Muscle of arm (tissue), 1 donor: ENCODE measurements at regions not wholly inside any gene's neighbourhood (a gene's known extent, or its start where the extent isn't known, plus 50 kb on each side); places are given as distances from the start of the nearest gene placed in this dataset.

Experiments used
- DNase-seq: peaks from one replicate; pipeline ENCODE4 v3.0.0-alpha.2; 2013

DNA sequence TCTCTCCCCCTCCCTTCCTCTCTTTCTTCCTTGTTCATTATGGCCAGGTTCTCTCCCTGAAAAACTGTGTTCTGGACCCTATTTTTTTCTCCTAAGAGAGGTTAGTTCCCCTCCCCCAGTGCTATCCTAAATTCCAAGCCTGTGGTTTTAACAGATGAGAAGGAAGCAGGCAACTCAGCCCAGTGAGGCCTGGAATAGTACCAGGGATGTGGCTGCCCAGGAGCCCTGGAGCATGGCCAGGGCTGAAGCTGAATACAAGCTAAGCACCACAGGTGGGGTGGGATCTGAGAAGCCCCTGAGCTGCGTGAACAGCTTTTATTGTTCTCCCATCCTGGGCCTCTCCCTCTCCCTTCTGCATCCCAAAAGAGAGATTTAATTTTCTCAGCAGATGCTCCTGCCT is 1581.3 kb upstream of the TMEM132C start:
- no peak for DNase-seq

GRCh38 chr12:126688556-126688955 is 1578.4 kb upstream of the TMEM132C start:
- no peak for DNase-seq

DNA sequence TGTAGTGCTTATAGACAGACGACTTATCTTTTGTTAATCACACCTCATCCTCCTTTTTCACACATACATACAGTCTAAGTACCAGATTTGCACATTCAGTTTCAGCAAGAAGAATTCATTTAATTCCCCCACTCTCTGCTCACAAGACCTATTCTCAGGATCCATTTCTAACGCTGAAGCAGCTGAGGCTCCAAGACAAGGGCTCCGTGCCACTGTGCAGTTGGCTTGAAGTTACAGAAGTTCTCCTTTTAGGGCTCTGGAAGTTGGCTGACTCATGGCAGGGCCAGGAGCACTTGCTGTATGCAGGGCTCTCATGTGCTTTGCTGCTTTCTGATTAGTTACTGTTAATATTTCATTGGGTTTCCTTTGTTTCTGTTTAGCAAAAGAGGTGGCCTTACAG is 1566.9 kb upstream of the TMEM132C start:
- DNase-seq = no peak

GRCh38 chr12:126704609-126705008 is 1562.4 kb upstream of the TMEM132C start:
- DNase-seq = no peak

DNA sequence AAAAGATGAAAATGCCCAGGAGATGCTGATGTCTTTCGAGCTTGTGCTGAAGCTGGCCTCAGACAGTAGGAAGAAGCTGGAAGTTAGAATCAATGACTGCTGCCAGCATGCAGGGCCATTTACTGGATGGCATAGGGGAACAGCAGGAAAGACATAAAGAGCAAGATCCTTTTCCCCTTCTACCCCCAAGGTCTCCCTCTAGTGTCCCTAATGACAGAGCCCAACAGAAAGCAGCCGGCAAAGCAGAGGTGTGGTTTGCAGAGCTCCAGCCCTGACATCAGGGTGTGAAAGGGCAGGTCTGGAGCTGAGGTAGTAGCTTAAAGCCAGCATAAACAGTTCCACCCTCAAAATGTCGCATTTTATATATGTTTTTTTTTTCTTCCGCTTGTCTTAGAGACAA is 1560.7 kb upstream of the TMEM132C start:
- no peak for DNase-seq

GRCh38 chr12:126708492-126708896 is 1558.5 kb upstream of the TMEM132C start:
- peak; percentile 22 for DNase-seq

- no peak for DNase-seq
Observed at GRCh38 chr12:126718365-126718764, 1548.6 kb upstream of the TMEM132C start.

DNA sequence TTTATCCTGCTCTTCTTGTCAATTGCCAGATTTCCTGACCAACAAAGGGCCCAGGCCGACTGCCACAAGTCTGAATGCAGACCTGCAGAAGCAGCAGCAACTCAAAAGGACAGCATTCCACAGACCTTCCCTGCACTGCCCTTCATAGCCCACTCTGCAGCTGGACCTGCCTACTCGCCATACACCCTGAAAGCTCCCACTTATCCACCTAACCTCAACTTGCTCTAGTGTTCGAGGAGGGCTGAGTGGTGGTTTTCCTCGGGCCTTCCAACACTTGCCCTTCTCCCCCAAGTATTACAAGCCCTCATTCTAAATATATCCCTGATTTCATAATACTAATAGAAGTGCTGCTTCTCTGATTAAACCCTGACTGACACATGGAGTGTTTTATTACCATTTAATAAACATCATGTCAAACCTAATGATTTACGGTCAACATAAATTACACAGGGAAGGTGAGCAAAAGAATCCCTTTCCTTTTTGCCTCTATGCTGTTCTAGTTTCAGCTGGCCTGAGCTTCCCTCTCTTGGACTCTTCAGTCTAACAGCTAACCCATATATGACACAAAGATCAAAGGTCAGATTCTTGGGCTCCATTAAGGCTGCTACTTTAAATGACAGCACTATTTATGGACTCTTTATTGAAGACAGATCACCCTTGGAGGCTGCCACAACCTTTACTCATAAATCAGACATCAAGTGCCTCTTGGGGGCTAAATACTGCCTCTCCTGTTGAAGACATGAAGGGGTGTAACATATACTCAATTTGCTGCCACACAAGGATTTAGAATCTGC is 1546.9 kb upstream of the TMEM132C start:
- DNase-seq = no peak

DNA sequence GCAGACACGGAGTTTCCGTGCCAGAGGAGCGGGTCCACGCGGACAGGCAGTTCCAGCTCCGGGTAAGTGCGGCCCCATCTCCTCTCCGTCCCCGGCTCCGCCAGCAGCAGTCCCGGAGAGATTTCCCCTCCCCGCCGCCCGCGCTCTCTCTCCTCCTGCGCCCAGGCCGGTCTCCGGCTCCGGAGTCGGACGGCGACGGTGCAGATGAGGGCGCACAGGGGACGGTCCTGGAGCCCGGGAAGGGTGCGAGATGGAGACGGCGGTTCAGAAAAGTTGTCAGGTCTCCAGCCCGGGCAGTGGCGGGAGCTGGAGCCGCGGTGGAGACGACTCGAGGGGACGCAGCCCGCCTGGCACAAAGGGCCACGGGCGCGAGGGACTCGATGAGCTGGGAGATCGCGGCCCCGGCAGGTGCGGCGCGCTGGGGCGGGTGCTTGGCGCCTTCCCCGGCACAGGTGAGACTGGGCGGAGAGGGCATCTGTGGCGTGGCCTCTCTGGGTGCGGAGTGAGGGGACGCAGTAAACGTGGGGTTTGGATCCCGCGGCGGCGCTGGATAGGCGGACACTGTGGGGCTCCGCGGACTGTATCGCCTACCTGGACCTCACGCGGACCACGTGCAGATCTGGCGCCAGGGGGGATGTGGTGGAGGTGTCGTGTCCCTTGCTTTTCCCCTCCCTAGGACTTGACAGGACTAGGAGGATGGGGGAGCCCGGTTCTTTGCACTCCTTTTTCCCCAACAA is 1540.3 kb upstream of the TMEM132C start:
- DNase-seq = no peak

- DNase-seq = no peak
Observed at GRCh38 chr12:126727218-126728075, 1539.5 kb upstream of the TMEM132C start.

DNA sequence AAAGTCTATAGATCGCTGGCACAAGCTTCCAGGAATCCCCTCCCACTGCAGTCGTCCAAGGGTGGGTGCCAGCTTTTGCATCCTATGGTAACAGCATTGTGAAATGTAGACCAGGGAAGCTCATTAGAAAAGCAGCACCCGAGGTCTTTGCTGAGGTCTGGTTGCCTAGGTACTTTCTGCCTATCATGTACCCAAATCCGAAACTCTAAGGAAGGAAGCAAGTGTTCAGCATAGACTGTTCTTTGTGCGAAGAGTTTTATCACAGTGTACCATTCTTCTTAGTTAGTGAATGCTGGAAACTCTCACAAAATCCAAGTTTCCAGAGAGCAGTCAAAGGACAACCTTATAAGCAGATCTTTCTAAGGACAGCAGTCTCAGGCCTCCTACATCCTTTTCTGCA is 1532.7 kb upstream of the TMEM132C start:
- no peak for DNase-seq

DNA sequence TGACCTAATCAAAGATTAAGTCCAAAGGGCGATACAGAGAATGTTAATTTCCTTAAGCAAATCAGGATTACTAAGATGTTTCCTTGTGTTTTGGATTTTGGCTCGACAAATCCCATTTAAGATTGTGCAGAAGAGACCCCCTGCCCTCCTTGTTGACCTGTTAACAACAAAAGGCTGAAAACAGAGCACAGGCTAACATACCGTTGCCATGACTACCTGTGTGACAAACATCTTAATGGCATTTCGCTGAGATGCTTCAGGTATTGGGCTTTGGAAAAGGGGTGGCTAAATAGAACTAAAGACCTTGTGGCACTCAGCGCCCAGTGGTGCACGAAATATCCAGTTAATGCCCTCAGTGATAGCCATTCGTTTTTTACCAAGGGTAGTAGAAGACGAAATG is 1532.3 kb upstream of the TMEM132C start:
- no peak for DNase-seq

- DNase-seq = no peak
Observed at GRCh38 chr12:126741536-126742240, 1525.3 kb upstream of the TMEM132C start.

DNA sequence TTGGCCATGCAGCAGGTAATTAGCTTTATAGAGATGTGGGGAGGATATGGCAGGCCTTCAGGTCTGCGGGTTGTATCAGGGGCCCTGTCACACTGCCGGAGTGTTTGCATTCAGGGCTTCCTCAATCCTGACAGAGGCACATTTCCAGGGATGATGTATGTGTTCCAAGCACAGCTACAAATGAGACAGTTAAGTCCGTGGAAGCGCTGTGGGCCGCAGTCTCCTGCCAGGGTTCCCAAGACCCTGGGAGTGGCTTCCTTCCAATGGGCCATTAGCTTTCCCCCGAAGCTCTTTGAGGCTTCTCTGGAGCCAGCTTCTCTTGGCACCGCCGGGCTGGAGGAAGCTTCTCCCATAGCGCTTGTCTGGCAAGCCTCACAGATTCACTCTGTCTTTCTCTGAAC is 1524.7 kb upstream of the TMEM132C start:
- peak; percentile 68 for DNase-seq

- no peak for DNase-seq
Observed at GRCh38 chr12:126747530-126748149, 1519.3 kb upstream of the TMEM132C start.

DNA sequence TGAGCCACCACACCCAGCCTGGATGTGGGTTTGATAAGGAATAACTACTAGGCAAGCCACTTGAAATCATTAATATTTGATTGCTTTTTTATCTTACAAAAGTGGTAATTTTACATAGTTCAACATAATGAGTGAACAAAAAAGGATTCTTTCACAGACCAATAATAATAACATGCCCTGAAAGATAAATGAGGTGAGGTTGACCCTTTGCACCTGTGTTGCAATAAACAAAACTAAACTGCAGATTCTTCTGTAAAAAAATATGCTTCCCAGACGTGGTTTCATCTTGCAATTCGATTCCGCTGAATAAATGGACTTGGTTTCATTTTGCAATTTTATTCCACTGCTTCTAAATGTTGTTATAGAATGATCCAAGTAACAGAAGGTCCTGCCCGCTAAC is 1514.9 kb upstream of the TMEM132C start:
- DNase-seq = no peak

- no peak for DNase-seq
Observed at GRCh38 chr12:126757326-126757725, 1509.6 kb upstream of the TMEM132C start.

- DNase-seq = no peak
Observed at GRCh38 chr12:126760092-126760491, 1506.9 kb upstream of the TMEM132C start.

GRCh38 chr12:126761420-126761819 is 1505.5 kb upstream of the TMEM132C start:
- no peak for DNase-seq

DNA sequence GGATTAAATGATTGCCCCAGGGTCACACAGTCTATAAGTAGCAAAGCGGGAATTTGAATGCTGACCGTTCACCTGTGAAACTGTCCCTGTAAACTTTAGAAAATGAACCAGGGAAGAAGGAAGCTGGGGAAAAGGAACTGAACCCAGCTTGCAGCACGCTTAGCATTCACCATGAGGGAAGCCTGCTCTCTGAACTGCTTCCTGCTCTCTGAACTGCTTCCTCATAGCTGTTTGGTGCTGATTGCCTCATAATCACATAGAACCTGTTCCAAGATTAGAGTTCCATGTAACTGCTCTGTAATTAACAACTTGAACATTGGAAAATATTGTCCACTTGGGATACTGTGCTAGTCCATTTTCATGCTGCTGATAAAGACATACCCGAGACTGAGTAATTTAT is 1504.8 kb upstream of the TMEM132C start:
- DNase-seq = no peak

DNA sequence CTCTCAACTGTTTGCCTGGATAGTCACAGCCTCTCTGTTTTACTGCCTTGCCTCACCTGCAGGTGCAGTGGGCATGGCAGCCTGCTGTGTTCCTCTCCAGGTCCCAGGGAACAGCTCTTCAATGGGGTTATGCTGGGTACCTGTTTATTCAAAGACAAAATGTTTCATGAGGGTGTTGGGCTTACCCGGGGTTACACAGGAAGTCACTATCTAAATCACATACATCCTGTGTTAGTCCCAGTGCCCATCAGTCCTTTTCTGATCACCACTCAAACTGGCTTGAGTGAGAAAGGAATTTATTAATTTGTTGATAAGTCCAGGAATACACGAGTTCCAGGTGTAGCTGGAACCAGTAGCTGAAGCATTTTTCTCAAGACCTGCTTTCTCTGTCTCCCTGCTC is 1503.6 kb upstream of the TMEM132C start:
- no peak for DNase-seq
